ENCODE measurements at regions not wholly inside any gene's neighbourhood (a gene's known extent, or its start where the extent isn't known, plus 50 kb on each side); places are given as distances from the start of the nearest gene placed in this dataset.

- no peaks in the 10 kb centered on the region for H3K36me3 ChIP-seq (ENCODE audit: control insufficient read depth in 1 of 2, insufficient read depth in 2 of 2, low read length in 2 of 2)
- no peak overlapping the region for H3K4me2 ChIP-seq (ENCODE audit: low read length)
- DNase-seq (ENCODE audit: low read depth, low spot score): no peak
- TF ChIP-seq EZH2phosphoT487 (IDR thresholded peaks at IDR 0.05; ENCODE audit: borderline replicate concordance) (no peak), POLR2AphosphoS5 (IDR thresholded peaks at IDR 0.05; ENCODE audit: low read depth, low read length) (no peak), FOSL1 (IDR thresholded peaks at IDR 0.05; ENCODE audit: low read depth) (no peak), CTCF (IDR thresholded peaks at IDR 0.05 in 2 of 3, conservative IDR thresholded peaks at IDR 0.05 in 1 of 3; ENCODE audit: borderline replicate concordance in 1 of 3, insufficient read depth in 1 of 3, low read depth in 2 of 3, low read length in 2 of 3) (no peak), CEBPB (IDR thresholded peaks at IDR 0.05; ENCODE audit: low read depth) (no peak), EGR1 (IDR thresholded peaks at IDR 0.05; ENCODE audit: low read depth) (no peak), ELF1 (IDR thresholded peaks at IDR 0.05; ENCODE audit: borderline replicate concordance, low read depth) (no peak), JUND (IDR thresholded peaks at IDR 0.05) (no peak), SP1 (IDR thresholded peaks at IDR 0.05; ENCODE audit: low read depth) (no peak), SIN3A (IDR thresholded peaks at IDR 0.05; ENCODE audit: low read depth) (no peak), REST (IDR thresholded peaks at IDR 0.05; ENCODE audit: low read depth) (no peak), POLR2A (IDR thresholded peaks at IDR 0.05; ENCODE audit: borderline replicate concordance, extremely low read depth, insufficient read depth, insufficient read length) (no peak), YY1 (IDR thresholded peaks at IDR 0.05; ENCODE audit: extremely low read depth, insufficient replicate concordance, low read depth, low read length) (no peak), ZBTB33 (IDR thresholded peaks at IDR 0.05; ENCODE audit: extremely low read depth, insufficient replicate concordance, low read length) (no peak), SRF (IDR thresholded peaks at IDR 0.05; ENCODE audit: low read depth) (no peak), RAD21 (IDR thresholded peaks at IDR 0.05; ENCODE audit: low read depth) (no peak), ATF3 (IDR thresholded peaks at IDR 0.05) (no peak), ZNF274 (IDR thresholded peaks at IDR 0.05; ENCODE audit: low read depth, low read length) (no peak)
- BruUV-seq (replicated peaks): no TSS peak
- intact Hi-C loops (cut with micrococcal nuclease): no loop called here
- H4K20me1 ChIP-seq (ENCODE audit: insufficient read depth): no peaks in the 10 kb centered on the region
- H3K9me2 ChIP-seq (ENCODE audit: insufficient read depth): no peaks in the 10 kb centered on the region
- H3K27ac ChIP-seq (ENCODE audit: low read depth, low read length): no peak overlapping the region
- CTCF ChIA-PET: no interaction called here
- no peaks in the 10 kb centered on the region for H3K27me3 ChIP-seq (ENCODE audit: insufficient read depth, low read length)
- RAD21 ChIA-PET (ENCODE audit: low non-redundant PET in 1 of 2, low total read pairs in 2 of 2, uncharacterized antibody in 2 of 2, unreplicated experiment in 2 of 2): no interaction called here
- H3K4me3 ChIP-seq (replicated peaks in 1 of 2; ENCODE audit: low read depth in 1 of 2, low read length in 2 of 2): no peak overlapping the region
- no peaks in the 10 kb centered on the region for H3K79me2 ChIP-seq (ENCODE audit: insufficient read depth, low read length)
- H2AFZ ChIP-seq (ENCODE audit: low read depth, low read length, poor library complexity, severe bottlenecking): no peak overlapping the region
- no peaks in the 10 kb centered on the region for H3K9me3 ChIP-seq (ENCODE audit: control insufficient read depth in 1 of 2, insufficient read depth in 1 of 2, low read depth in 1 of 2, low read length in 2 of 2)
- POLR2A ChIA-PET: no interaction called here
- no peaks in the 10 kb centered on the region for H3K4me1 ChIP-seq (ENCODE audit: control insufficient read depth in 1 of 2, insufficient read depth in 2 of 2, low read length in 2 of 2)
- H3K9ac ChIP-seq (ENCODE audit: low read length): no peak overlapping the region
- ATAC-seq: no peak
These were observed 205.9 kb upstream of the CD180 start for GRCh38 chr5:67402526-67402925.
